GM12878 (cell line): ENCODE measurements at regions not wholly inside any gene's neighbourhood (a gene's known extent, or its start where the extent isn't known, plus 50 kb on each side); places are given as distances from the start of the nearest gene placed in this dataset.

Experiments used
- ATF7 ChIP-seq: fragments of 450-650 bp; IDR thresholded peaks from 2 replicates; pipeline ENCODE4 v1.6.1; 2016; ENCODE audit warnings: low read depth, mild to moderate bottlenecking
- BHLHE40 ChIP-seq, 2 experiments: fragments of 450-650 bp in 1 of 2; IDR thresholded peaks; 2 replicates each; pipeline ENCODE4 v1.6.1; 2011 to 2017; ENCODE audit warnings: low read depth in 2 of 2, borderline replicate concordance in 1 of 2, improper control_type of control experiment in 1 of 2, low read length in 1 of 2, mild to moderate bottlenecking in 1 of 2
- CEBPZ ChIP-seq: fragments of 150-350 bp; IDR thresholded peaks from 2 replicates; pipeline ENCODE4 v1.6.1; 2016; ENCODE audit warnings: low read depth, low read length
- MAX ChIP-seq: IDR thresholded peaks from 2 replicates; pipeline ENCODE4 v1.6.1; 2012; ENCODE audit warnings: low read depth, low read length, improper control_type of control experiment
- MEF2A ChIP-seq: IDR thresholded peaks from 2 replicates; pipeline ENCODE4 v1.6.1; 2011; ENCODE audit warnings: low read depth, mild to moderate bottlenecking, low read length, moderate library complexity; ENCODE audit not compliant: insufficient read depth
- MXI1 ChIP-seq: fragments of 150-350 bp; IDR thresholded peaks from 2 replicates; pipeline ENCODE4 v1.6.1; 2011; ENCODE audit warnings: low read depth, mild to moderate bottlenecking, inconsistent platforms, low read length, improper control_type of control experiment
- PML ChIP-seq: IDR thresholded peaks from 2 replicates; pipeline ENCODE4 v1.6.1; 2012; ENCODE audit warnings: low read length, inconsistent platforms
- POLR2AphosphoS5 ChIP-seq: IDR thresholded peaks from 2 replicates; pipeline ENCODE4 v1.6.1; 2011; ENCODE audit warnings: mild to moderate bottlenecking, low read length, inconsistent platforms
- SIN3A ChIP-seq: IDR thresholded peaks from 2 replicates; pipeline ENCODE4 v1.6.1; 2012; ENCODE audit warnings: low read depth, low read length, improper control_type of control experiment
- SUPT20H ChIP-seq: IDR thresholded peaks from 2 replicates; pipeline ENCODE4 v1.6.1; 2011; ENCODE audit warnings: low read depth, mild to moderate bottlenecking, low read length, moderate library complexity, borderline replicate concordance; ENCODE audit not compliant: control insufficient read depth
- TF ChIP-seq, protein P1 (sequence below): fragments of 450-650 bp; formaldehyde crosslinking; IDR thresholded peaks from 2 replicates; pipeline ENCODE4 v1.4.0; 2020; ENCODE audit warnings: mild to moderate bottlenecking, moderate library complexity
- TF ChIP-seq, protein P2 (sequence below): fragments of 450-650 bp; IDR thresholded peaks from 2 replicates; pipeline ENCODE4 v1.6.1; 2018; ENCODE audit warnings: borderline replicate concordance, mild to moderate bottlenecking; ENCODE audit not compliant: partially characterized antibody
- TF ChIP-seq, protein P3 (sequence below): fragments of 450-650 bp; IDR thresholded peaks from 2 replicates; pipeline ENCODE4 v1.6.1; 2017; ENCODE audit warnings: mild to moderate bottlenecking, moderate library complexity

- TF ChIP-seq, protein P1, sequence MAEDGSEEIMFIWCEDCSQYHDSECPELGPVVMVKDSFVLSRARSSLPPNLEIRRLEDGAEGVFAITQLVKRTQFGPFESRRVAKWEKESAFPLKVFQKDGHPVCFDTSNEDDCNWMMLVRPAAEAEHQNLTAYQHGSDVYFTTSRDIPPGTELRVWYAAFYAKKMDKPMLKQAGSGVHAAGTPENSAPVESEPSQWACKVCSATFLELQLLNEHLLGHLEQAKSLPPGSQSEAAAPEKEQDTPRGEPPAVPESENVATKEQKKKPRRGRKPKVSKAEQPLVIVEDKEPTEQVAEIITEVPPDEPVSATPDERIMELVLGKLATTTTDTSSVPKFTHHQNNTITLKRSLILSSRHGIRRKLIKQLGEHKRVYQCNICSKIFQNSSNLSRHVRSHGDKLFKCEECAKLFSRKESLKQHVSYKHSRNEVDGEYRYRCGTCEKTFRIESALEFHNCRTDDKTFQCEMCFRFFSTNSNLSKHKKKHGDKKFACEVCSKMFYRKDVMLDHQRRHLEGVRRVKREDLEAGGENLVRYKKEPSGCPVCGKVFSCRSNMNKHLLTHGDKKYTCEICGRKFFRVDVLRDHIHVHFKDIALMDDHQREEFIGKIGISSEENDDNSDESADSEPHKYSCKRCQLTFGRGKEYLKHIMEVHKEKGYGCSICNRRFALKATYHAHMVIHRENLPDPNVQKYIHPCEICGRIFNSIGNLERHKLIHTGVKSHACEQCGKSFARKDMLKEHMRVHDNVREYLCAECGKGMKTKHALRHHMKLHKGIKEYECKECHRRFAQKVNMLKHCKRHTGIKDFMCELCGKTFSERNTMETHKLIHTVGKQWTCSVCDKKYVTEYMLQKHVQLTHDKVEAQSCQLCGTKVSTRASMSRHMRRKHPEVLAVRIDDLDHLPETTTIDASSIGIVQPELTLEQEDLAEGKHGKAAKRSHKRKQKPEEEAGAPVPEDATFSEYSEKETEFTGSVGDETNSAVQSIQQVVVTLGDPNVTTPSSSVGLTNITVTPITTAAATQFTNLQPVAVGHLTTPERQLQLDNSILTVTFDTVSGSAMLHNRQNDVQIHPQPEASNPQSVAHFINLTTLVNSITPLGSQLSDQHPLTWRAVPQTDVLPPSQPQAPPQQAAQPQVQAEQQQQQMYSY: no peak
- TF ChIP-seq, protein P2, sequence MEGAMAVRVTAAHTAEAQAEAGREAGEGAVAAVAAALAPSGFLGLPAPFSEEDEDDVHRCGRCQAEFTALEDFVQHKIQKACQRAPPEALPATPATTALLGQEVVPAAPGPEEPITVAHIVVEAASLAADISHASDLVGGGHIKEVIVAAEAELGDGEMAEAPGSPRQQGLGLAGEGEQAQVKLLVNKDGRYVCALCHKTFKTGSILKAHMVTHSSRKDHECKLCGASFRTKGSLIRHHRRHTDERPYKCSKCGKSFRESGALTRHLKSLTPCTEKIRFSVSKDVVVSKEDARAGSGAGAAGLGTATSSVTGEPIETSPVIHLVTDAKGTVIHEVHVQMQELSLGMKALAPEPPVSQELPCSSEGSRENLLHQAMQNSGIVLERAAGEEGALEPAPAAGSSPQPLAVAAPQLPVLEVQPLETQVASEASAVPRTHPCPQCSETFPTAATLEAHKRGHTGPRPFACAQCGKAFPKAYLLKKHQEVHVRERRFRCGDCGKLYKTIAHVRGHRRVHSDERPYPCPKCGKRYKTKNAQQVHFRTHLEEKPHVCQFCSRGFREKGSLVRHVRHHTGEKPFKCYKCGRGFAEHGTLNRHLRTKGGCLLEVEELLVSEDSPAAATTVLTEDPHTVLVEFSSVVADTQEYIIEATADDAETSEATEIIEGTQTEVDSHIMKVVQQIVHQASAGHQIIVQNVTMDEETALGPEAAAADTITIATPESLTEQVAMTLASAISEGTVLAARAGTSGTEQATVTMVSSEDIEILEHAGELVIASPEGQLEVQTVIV: no peak
- TF ChIP-seq MEF2A (no peak), POLR2AphosphoS5 (no peak), SUPT20H (no peak), ATF7 (no peak), MXI1 (no peak), PML (no peak), MAX (no peak), SIN3A (no peak), BHLHE40 (IDR thresholded peaks at IDR 0.05; ENCODE audit: borderline replicate concordance in 1 of 2, low read depth in 2 of 2, low read length in 1 of 2) (no peak), CEBPZ (no peak)
- TF ChIP-seq, protein P3, sequence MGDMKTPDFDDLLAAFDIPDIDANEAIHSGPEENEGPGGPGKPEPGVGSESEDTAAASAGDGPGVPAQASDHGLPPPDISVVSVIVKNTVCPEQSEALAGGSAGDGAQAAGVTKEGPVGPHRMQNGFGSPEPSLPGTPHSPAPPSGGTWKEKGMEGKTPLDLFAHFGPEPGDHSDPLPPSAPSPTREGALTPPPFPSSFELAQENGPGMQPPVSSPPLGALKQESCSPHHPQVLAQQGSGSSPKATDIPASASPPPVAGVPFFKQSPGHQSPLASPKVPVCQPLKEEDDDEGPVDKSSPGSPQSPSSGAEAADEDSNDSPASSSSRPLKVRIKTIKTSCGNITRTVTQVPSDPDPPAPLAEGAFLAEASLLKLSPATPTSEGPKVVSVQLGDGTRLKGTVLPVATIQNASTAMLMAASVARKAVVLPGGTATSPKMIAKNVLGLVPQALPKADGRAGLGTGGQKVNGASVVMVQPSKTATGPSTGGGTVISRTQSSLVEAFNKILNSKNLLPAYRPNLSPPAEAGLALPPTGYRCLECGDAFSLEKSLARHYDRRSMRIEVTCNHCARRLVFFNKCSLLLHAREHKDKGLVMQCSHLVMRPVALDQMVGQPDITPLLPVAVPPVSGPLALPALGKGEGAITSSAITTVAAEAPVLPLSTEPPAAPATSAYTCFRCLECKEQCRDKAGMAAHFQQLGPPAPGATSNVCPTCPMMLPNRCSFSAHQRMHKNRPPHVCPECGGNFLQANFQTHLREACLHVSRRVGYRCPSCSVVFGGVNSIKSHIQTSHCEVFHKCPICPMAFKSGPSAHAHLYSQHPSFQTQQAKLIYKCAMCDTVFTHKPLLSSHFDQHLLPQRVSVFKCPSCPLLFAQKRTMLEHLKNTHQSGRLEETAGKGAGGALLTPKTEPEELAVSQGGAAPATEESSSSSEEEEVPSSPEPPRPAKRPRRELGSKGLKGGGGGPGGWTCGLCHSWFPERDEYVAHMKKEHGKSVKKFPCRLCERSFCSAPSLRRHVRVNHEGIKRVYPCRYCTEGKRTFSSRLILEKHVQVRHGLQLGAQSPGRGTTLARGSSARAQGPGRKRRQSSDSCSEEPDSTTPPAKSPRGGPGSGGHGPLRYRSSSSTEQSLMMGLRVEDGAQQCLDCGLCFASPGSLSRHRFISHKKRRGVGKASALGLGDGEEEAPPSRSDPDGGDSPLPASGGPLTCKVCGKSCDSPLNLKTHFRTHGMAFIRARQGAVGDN: no peak
These were observed 64.7 kb upstream of the PROK2 start (continued) for GRCh38 chr3:71849681-71850080.
